Left ventricle myocardium inferior (tissue), 1 donor: ENCODE measurements at regions not wholly inside any gene's neighbourhood (a gene's known extent, or its start where the extent isn't known, plus 50 kb on each side); places are given as distances from the start of the nearest gene placed in this dataset.
"Not testable (repeated sequence)": the region's sequence is repeated elsewhere in the genome, so short reads cannot be mapped to it uniquely, and the experiment has no call there.

Source experiments
- DNase-seq: peaks from one replicate; pipeline ENCODE4 v3.0.0-alpha.2; 2020
- H3K27ac ChIP-seq: fragments of 200-600 bp; replicated peaks from 2 replicates; pipeline ENCODE4 v1.8.0; 2021
- H3K27me3 ChIP-seq: fragments of 200-600 bp; 2 replicates; pipeline ENCODE4 v1.8.0; 2021; ENCODE audit warnings: low read depth
- H3K36me3 ChIP-seq: fragments of 200-600 bp; 2 replicates; pipeline ENCODE4 v1.8.0; 2021
- H3K4me1 ChIP-seq: fragments of 200-600 bp; 2 replicates; pipeline ENCODE4 v1.8.0; 2021
- H3K4me3 ChIP-seq: fragments of 200-600 bp; 2 replicates; pipeline ENCODE4 v1.8.0; 2021; ENCODE audit warnings: mild to moderate bottlenecking, moderate library complexity
- H3K9me3 ChIP-seq: fragments of 200-600 bp; replicated peaks from 2 replicates; pipeline ENCODE4 v1.8.0; 2021
- CTCF ChIP-seq: fragments of 200-600 bp; IDR thresholded peaks from 2 replicates; pipeline ENCODE4 v1.8.0; 2021; ENCODE audit warnings: antibody characterized with exemption, mild to moderate bottlenecking, borderline replicate concordance
- intact Hi-C: fragments of 100-400 bp; cut with micrococcal nuclease; formaldehyde crosslinking; loops from one replicate; pipeline ENCODE4 v1.11.0; 2022
- donor health status: DM: no; HTN: yes; CAD: no; lungs with severe emphysema.

GRCh38 chr12:131226345-131227265, 272.9 kb downstream of the ADGRD1 start:
- H3K4me3 ChIP-seq, result no peak overlapping the region
- peaks cover 51% of the 10 kb centered on the region for H3K27me3 ChIP-seq
- TF ChIP-seq CTCF, result no peak
- no peaks in the 10 kb centered on the region for H3K9me3 ChIP-seq
- DNase-seq, result no peak
- peaks cover 21% of the 10 kb centered on the region for H3K4me1 ChIP-seq
- intact Hi-C loops, result no loop called here
- H3K36me3 ChIP-seq, result no peaks in the 10 kb centered on the region
- H3K27ac ChIP-seq, result no peak overlapping the region

- Histone ChIP-seq H3K4me1 (peaks cover 21% of the 10 kb centered on the region), H3K27me3 (peaks cover 45% of the 10 kb centered on the region)
- intact Hi-C loops, H3K4me3 ChIP-seq, H3K27ac ChIP-seq, H3K9me3 ChIP-seq, H3K36me3 ChIP-seq, DNase-seq: not testable (repeated sequence)
Observed at GRCh38 chr12:131227641-131228040, 273.9 kb downstream of the ADGRD1 start.

- Histone ChIP-seq H3K27me3 (peaks cover 40% of the 10 kb centered on the region), H3K27ac (peak overlapping the region; percentile 66), H3K4me1 (peaks cover 21% of the 10 kb centered on the region)
- H3K36me3 ChIP-seq, DNase-seq, H3K9me3 ChIP-seq, H3K4me3 ChIP-seq, intact Hi-C loops: not testable (repeated sequence)
Observed at GRCh38 chr12:131229079-131229425, 275.3 kb downstream of the ADGRD1 start.

- peaks cover 44% of the 10 kb centered on the region for H3K27me3 ChIP-seq
- H3K4me3 ChIP-seq, result no peak overlapping the region
- peak; percentile 49 for DNase-seq
- peaks cover 21% of the 10 kb centered on the region for H3K4me1 ChIP-seq
- no peaks in the 10 kb centered on the region for H3K36me3 ChIP-seq
- intact Hi-C loops, result no loop called here
- H3K9me3 ChIP-seq, result peaks cover 10% of the 10 kb centered on the region
- H3K27ac ChIP-seq, result peak overlapping the region; percentile 66
- TF ChIP-seq CTCF, result no peak
Observed at GRCh38 chr12:131229426-131230339, 276.0 kb downstream of the ADGRD1 start.

- intact Hi-C loops, result no loop called here
- no peak overlapping the region for H3K4me3 ChIP-seq
- peaks cover 44% of the 10 kb centered on the region for H3K27me3 ChIP-seq
- TF ChIP-seq CTCF, result no peak
- H3K4me1 ChIP-seq, result peaks cover 21% of the 10 kb centered on the region
- H3K36me3 ChIP-seq, result no peaks in the 10 kb centered on the region
- peak overlapping the region; percentile 66 for H3K27ac ChIP-seq
- peaks cover 10% of the 10 kb centered on the region for H3K9me3 ChIP-seq
- DNase-seq, result no peak
Observed at GRCh38 chr12:131230340-131231031, 276.8 kb downstream of the ADGRD1 start.
